GM13976 (cell line): ENCODE measurements at regions not wholly inside any gene's neighbourhood (a gene's known extent, or its start where the extent isn't known, plus 50 kb on each side); places are given as distances from the start of the nearest gene placed in this dataset.

Source experiments
- DNase-seq: peaks from one replicate; pipeline ENCODE4 v3.0.0; 2012; ENCODE audit warnings: low spot score
- in situ Hi-C: fragments of 300-500 bp; cut with MboI; formaldehyde crosslinking; loops from one replicate; pipeline ENCODE4 v1.12.0; 2022; ENCODE audit warnings: low sequenced_read_pairs, mixed read lengths, inconsistent platforms; ENCODE audit not compliant: unreplicated experiment
- TF ChIP-seq, protein P1 (sequence below): IDR thresholded peaks from 2 replicates; pipeline ENCODE4 v1.5.1; 2012; ENCODE audit warnings: borderline replicate concordance, mild to moderate bottlenecking; ENCODE audit not compliant: insufficient read depth; ENCODE audit errors: extremely low read depth, missing control alignments, control extremely low read depth

DNA sequence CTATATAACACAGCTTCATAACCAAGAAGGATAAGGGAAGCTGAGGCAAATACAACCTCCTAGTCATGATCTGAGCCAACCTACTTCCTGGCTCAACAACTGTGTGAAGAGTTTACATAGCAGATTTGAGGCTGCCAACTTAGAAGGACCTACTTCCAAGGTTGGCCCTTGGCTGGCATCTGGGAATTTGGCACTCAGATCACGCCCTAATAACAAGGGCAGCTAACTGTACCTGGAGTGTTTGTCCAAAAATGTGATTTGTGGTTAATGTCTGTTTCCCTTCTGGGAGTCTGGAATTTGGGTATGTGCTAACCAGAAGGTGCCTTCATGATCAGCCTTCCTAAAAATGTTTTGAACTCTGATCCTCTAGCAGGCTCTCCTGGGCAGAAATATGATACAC, 287.2 kb downstream of the CAAP1 start:
- in situ Hi-C loops: no loop called here
- DNase-seq: no peak
- TF ChIP-seq, protein P1, sequence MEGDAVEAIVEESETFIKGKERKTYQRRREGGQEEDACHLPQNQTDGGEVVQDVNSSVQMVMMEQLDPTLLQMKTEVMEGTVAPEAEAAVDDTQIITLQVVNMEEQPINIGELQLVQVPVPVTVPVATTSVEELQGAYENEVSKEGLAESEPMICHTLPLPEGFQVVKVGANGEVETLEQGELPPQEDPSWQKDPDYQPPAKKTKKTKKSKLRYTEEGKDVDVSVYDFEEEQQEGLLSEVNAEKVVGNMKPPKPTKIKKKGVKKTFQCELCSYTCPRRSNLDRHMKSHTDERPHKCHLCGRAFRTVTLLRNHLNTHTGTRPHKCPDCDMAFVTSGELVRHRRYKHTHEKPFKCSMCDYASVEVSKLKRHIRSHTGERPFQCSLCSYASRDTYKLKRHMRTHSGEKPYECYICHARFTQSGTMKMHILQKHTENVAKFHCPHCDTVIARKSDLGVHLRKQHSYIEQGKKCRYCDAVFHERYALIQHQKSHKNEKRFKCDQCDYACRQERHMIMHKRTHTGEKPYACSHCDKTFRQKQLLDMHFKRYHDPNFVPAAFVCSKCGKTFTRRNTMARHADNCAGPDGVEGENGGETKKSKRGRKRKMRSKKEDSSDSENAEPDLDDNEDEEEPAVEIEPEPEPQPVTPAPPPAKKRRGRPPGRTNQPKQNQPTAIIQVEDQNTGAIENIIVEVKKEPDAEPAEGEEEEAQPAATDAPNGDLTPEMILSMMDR: no peak

DNA sequence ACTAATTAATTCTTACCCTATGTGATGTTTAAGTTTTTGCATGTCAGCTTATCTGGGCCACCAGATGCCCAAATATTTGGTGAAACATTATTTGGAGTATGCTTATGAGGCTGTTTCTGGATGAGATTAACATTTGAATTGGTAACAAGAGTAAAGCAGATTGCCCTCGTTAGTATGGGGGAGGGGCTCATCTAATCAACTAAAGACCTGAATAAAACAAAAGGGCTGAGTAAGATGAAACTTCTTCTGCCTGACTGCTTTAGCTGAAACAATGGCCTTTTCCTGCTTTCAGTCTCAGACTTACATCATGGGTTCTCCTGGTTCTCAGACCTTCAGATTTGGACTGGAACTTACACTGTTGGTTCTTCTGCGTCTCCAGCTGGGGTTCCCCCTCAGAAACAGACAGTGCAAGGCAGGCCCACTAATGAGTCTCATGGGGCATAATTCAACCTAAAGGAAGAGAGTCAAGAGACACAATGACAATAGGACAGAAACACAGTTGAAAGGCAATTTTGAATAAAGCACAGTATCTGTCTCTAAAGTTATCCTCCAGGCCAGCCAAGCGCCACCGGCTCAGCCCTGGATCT, 288.4 kb downstream of the CAAP1 start:
- in situ Hi-C loops: no loop called here
- TF ChIP-seq, protein P1: no peak
- no peak for DNase-seq

DNA sequence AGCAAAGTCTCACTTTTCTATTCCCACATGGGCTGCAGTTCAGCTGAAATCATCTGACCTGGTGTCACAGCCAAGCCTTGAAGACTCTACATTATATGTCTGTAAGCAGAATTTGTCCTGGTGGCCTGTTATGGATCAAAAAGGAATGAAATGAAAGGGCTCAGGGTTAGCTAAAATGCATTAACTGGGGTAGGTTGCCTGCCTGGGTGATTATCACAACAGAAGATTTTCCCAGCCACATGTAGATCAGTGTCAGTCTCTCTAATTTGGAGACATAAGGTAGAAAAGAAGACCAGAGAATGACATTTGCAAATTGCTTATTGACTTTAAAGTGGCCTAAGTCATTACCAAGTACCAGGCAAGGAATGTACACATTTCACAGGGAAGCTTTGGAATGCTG, 289.0 kb downstream of the CAAP1 start:
- no peak for DNase-seq
- in situ Hi-C loops: no loop called here
- TF ChIP-seq, protein P1: no peak

DNA sequence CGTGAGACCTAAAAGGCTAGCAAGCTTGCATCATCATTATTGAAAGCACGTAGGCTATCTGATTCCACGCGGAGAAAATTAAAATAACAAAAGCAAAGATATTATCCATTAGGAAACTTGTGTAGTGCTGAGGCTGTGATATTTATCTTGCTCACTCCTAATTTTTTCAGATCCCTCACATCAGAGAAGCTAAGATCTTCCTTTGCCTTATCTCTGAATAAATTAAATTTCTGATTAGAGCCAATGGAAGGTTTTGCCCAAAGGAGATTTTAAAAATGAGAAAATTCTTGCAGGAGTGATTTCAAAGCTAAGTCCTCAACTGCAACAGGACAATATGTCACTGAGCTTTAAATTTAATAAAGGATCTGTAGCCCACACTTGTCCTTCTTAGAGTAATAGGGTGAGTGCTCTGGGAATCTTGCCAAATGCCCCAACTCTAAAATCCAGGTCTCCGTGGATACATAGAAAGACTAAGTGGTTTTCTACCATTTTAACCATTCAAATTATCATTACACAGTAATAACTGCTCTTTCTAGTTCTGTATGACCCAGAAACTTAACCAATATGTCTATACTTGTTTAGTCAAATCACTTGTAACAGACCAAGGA, 295.0 kb downstream of the CAAP1 start:
- in situ Hi-C loops: no loop called here
- TF ChIP-seq, protein P1: no peak
- DNase-seq: no peak

DNA sequence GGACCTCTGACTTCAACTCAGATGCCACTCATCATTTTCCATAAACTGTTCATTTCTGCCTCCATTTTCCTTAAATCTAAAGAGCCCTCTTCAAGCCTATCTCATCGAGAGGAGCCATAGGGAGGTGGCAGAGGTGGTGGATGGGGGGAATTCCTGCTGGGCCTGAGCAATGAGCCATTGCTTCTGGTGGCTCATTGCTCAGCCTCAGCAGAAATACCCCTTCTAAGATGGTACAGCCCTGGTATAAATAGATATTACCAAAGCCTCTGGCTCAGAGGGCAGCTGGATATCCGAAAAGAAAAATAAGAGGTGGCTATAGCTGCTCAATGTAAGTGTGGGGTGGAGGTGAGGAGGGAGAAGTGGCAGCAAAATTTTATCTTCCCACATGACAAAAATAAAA, 313.5 kb downstream of the CAAP1 start:
- TF ChIP-seq, protein P1: no peak
- no peak for DNase-seq
- in situ Hi-C loops: no loop called here

DNA sequence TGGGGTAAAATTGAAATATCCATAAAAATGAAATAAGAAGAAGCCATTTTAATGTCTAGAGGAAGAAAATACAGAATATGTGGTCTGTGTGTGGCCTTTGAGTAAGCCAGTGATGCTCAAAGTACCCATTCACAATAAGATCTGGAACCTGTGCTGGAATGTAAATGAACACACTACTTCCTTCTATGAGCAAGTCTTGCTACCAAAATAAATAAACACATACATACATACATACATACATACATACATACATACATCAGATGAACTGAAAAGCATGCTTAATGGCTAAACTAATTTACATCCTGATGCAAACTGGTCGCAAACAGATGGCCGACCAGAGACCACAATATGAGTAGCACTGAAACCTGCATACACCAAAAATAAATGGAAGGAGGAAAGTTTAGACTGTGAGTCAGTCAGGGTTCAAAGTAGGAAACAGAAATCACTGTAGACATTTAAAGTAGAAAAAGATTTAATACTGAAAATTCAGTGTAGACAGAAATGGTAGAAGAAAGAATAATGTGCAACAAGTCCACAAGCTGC, 317.6 kb downstream of the CAAP1 start:
- in situ Hi-C loops: no loop called here
- TF ChIP-seq, protein P1: no peak
- no peak for DNase-seq
